Activated CD8-positive, alpha-beta T cell treated with anti-CD3 and anti-CD28 coated beads, Interleukin-2, amount 10 ng/mL, durations not matched to agents 7 days and 5 days (primary cell): ENCODE measurements at regions not wholly inside any gene's neighbourhood (a gene's known extent, or its start where the extent isn't known, plus 50 kb on each side); places are given as distances from the start of the nearest gene placed in this dataset.

Experiments used
- ATAC-seq: fragments of 150-1000 bp; cut with Tn5 transposase; one replicate; pipeline ENCODE4 v1.10.0; 2021; ENCODE audit warnings: moderate library complexity
- CTCF ChIA-PET: fragments of 350-600 bp; sonication (Branson Sonifier 250); formaldehyde crosslinking; loops from one replicate; lab custom pipeline; 2021; ENCODE audit warnings: antibody characterized with exemption; lab: Charles Lee
- POLR2A ChIA-PET: fragments of 350-600 bp; sonication (Branson Sonifier 250); formaldehyde crosslinking; loops from one replicate; lab custom pipeline; 2021; ENCODE audit warnings: antibody characterized with exemption; lab: Charles Lee
- DNase-seq: peaks from one replicate; pipeline ENCODE4 v3.0.0-alpha.2; 2020
- H3K27ac Mint-ChIP-seq: one replicate; pipeline ENCODE4 v1.8.0; 2021; ENCODE audit warnings: mild to moderate bottlenecking, mixed read lengths
- H3K27me3 Mint-ChIP-seq: one replicate; pipeline ENCODE4 v1.8.0; 2021; ENCODE audit warnings: low read depth, mixed read lengths
- H3K36me3 Mint-ChIP-seq: one replicate; pipeline ENCODE4 v1.8.0; 2021; ENCODE audit warnings: low read depth, mixed read lengths
- H3K4me1 Mint-ChIP-seq: one replicate; pipeline ENCODE4 v1.8.0; 2021; ENCODE audit warnings: low read depth, mixed read lengths
- H3K4me3 Mint-ChIP-seq: one replicate; pipeline ENCODE4 v1.8.0; 2021; ENCODE audit warnings: mild to moderate bottlenecking, mixed read lengths
- H3K9me3 Mint-ChIP-seq: one replicate; pipeline ENCODE4 v1.8.0; 2022; ENCODE audit warnings: mixed read lengths; ENCODE audit not compliant: insufficient read depth

GRCh38 chr4:177921715-177922114, 479.5 kb upstream of the AGA start:
- Mint-ChIP-seq H3K4me3 (no peak overlapping the region), H3K27ac (no peak overlapping the region)

GRCh38 chr4:177923888-177924287, 481.7 kb upstream of the AGA start:
- Mint-ChIP-seq H3K27me3 (no peaks in the 10 kb centered on the region), H3K9me3 (no peaks in the 10 kb centered on the region), H3K27ac (no peak overlapping the region), H3K4me3 (no peak overlapping the region), H3K4me1 (no peaks in the 10 kb centered on the region), H3K36me3 (no peaks in the 10 kb centered on the region)
- ATAC-seq (no peak), DNase-seq (no peak)
- ChIA-PET CTCF (no interaction called here), POLR2A (no interaction called here)

More at GRCh38 chr4:177921715-177922114, 479.5 kb upstream of the AGA start:
- H3K9me3 Mint-ChIP-seq, result no peaks in the 10 kb centered on the region
- ChIA-PET POLR2A (no interaction called here), CTCF (no interaction called here)
- no peaks in the 10 kb centered on the region for H3K27me3 Mint-ChIP-seq
- no peaks in the 10 kb centered on the region for H3K36me3 Mint-ChIP-seq
- no peaks in the 10 kb centered on the region for H3K4me1 Mint-ChIP-seq
- DNase-seq (no peak), ATAC-seq (no peak)

DNA sequence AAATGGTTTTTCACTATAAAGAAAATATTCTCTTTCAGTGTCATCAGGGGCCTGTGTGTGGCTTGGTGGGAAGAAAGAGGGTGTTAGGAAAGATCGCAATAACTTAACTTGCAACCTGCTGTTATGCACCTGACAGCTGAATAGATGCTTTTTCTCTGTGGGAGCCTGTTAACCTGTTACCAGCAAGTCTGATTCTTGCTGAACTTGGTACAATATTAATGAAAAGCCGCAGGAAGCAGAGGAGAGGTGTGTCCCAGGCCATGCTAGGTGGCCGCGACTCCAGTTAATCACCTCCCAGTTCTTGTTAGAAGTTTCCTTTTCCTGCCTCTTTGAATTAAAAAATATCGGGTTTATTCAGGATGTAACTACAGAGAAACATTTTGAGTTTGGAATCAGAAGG, 494.8 kb upstream of the AGA start:
- ATAC-seq, result no peak
- Mint-ChIP-seq H3K4me1 (no peaks in the 10 kb centered on the region), H3K9me3 (peaks cover 6% of the 10 kb centered on the region), H3K27me3 (no peaks in the 10 kb centered on the region), H3K27ac (no peak overlapping the region), H3K36me3 (no peaks in the 10 kb centered on the region), H3K4me3 (no peak overlapping the region)
- POLR2A ChIA-PET, result no interaction called here
- no peak for DNase-seq
- CTCF ChIA-PET, result no interaction called here

DNA sequence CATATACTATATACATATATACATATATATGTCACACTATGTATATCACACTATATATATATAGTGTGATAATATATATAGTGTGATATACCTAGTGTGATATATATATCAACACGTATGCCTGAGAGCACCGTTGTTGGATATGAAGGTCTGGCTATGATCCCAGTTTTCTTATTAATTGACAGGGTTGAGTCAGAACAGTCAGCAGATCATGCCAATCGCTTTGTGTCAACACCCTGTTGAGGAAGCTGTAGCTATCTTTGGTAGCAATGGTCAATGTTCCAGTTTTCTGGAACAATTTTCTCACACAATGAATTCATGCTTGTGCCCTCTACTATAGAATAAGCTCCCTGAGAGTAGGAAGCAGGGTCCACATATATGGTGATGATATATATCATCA, 496.0 kb upstream of the AGA start:
- H3K27me3 Mint-ChIP-seq, result no peaks in the 10 kb centered on the region
- H3K4me3 Mint-ChIP-seq, result no peak overlapping the region
- ATAC-seq (no peak), DNase-seq (no peak)
- H3K4me1 Mint-ChIP-seq, result no peaks in the 10 kb centered on the region
- ChIA-PET CTCF (no interaction called here), POLR2A (no interaction called here)
- no peaks in the 10 kb centered on the region for H3K36me3 Mint-ChIP-seq
- H3K9me3 Mint-ChIP-seq, result peaks cover 6% of the 10 kb centered on the region
- H3K27ac Mint-ChIP-seq, result no peak overlapping the region

DNA sequence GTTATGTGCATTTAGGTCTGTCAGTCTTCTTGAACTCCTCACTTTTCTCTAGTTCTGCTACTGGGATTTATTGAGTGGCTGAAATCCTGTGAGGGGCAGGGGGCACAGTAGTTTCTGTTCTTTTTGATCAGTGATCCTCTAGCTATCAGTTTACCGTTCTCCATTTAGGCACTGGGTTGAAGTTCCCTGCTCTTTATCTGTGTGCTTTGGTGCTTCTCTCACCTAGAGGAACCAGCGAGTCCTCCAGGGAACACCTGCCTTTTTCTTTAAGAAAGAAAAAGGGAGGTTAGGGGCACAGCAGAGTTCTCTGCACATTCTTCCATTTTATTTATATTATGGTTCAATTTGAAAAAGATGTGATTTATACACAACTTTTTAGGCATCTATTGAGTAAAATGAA, 503.0 kb upstream of the AGA start:
- Mint-ChIP-seq H3K9me3 (no peaks in the 10 kb centered on the region), H3K36me3 (no peaks in the 10 kb centered on the region), H3K4me3 (no peak overlapping the region), H3K4me1 (no peaks in the 10 kb centered on the region), H3K27ac (no peak overlapping the region), H3K27me3 (no peaks in the 10 kb centered on the region)
- POLR2A ChIA-PET, result no interaction called here
- DNase-seq (no peak), ATAC-seq (no peak)
- CTCF ChIA-PET, result no interaction called here

GRCh38 chr4:177947607-177948006, 505.4 kb upstream of the AGA start:
- Mint-ChIP-seq H3K4me1 (no peaks in the 10 kb centered on the region), H3K27ac (no peak overlapping the region), H3K27me3 (no peaks in the 10 kb centered on the region), H3K4me3 (no peak overlapping the region), H3K36me3 (no peaks in the 10 kb centered on the region), H3K9me3 (no peaks in the 10 kb centered on the region)
- POLR2A ChIA-PET, result no interaction called here
- DNase-seq (no peak), ATAC-seq (no peak)
- CTCF ChIA-PET, result no interaction called here

GRCh38 chr4:177948853-177949252, 506.6 kb upstream of the AGA start:
- H3K36me3 Mint-ChIP-seq, result no peaks in the 10 kb centered on the region
- no peaks in the 10 kb centered on the region for H3K9me3 Mint-ChIP-seq
- ATAC-seq, result no peak
- H3K27me3 Mint-ChIP-seq, result no peaks in the 10 kb centered on the region
- DNase-seq, result no peak
- no peak overlapping the region for H3K27ac Mint-ChIP-seq
- POLR2A ChIA-PET, result no interaction called here
- CTCF ChIA-PET, result no interaction called here
- no peaks in the 10 kb centered on the region for H3K4me1 Mint-ChIP-seq
- H3K4me3 Mint-ChIP-seq, result no peak overlapping the region

DNA sequence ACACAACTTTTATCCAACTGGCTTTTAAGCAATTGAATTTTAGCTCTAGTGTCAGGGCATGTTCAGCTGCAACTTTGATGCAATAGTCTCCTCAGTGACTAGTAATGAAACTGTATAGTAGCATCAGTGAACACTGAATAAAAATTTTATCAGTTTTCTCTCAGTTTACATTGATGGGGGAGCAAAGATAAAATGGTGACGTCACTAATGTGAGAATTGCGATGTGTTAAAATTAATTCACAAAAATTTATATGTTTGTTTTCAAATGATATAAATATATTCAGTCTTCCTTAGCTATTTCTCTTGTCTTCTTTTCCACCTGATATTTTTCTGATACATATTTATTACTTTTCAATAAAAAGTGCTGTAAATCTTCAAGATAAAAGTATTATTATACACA, 508.8 kb upstream of the AGA start:
- Mint-ChIP-seq H3K9me3 (peaks cover 4% of the 10 kb centered on the region), H3K4me3 (no peak overlapping the region), H3K4me1 (no peaks in the 10 kb centered on the region), H3K36me3 (no peaks in the 10 kb centered on the region), H3K27ac (no peak overlapping the region), H3K27me3 (no peaks in the 10 kb centered on the region)
- ChIA-PET CTCF (no interaction called here), POLR2A (no interaction called here)
- ATAC-seq (no peak), DNase-seq (no peak)

DNA sequence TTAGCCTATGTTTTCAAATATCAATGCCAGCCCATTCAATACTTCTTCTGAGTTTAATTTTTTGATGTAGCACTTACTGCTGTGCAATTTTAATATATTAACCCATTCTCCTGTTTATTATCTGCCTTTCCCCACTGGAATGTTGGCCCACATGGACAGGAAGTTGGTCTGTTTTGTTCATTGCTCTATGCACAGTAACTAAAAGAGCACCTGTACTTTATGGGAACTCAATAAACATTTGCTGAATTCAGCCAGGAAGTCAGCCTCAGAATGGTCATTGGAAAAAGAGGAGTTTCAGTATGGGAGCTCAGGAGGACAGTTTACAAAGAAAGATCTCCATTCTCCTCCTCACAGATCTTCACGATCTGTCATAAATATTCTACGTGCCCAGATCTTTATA, 510.5 kb upstream of the AGA start:
- ChIA-PET POLR2A (no interaction called here), CTCF (no interaction called here)
- ATAC-seq (no peak), DNase-seq (no peak)
- Mint-ChIP-seq H3K4me1 (no peaks in the 10 kb centered on the region), H3K36me3 (no peaks in the 10 kb centered on the region), H3K9me3 (peaks cover 8% of the 10 kb centered on the region), H3K27ac (no peak overlapping the region), H3K27me3 (no peaks in the 10 kb centered on the region), H3K4me3 (no peak overlapping the region)

DNA sequence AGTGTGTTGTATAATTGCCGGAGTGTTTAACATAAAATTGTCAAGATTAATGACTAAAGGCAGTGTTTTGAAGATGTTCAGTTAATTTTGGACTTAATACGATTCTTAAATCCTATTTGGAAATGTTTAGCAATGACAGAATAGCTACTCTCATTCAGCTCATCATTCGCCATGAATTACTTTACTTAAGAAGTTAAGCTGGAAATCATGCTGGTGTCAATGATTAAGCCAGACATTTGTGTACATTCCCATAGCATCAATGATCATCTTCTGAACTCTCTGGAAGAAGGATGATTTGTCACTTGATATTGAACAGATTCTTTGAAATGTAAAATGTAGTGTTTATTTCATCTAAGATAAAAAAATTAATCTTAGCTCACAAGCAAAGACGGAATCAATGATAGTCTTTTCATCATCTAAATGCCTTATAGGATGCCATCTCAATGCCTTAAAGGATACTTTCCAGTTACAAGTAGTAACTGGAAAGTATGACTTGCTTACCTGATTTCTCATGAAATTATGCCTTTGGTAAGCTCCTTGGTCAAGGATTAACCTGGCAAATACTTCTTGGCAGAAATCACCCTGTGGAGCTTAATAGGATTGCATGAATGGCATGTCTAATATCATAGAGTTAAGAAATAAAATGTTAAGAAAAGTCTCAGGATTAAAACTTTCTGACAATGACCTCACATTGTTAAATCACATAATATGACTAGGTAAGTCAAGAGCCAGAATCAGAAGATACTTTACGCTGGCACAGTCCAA, 515.5 kb upstream of the AGA start:
- Mint-ChIP-seq H3K27me3 (no peaks in the 10 kb centered on the region), H3K4me1 (no peaks in the 10 kb centered on the region), H3K9me3 (peaks cover 9% of the 10 kb centered on the region), H3K4me3 (no peak overlapping the region), H3K36me3 (no peaks in the 10 kb centered on the region), H3K27ac (no peak overlapping the region)
- no peak for DNase-seq
- CTCF ChIA-PET, result no interaction called here
- POLR2A ChIA-PET, result no interaction called here
- no peak for ATAC-seq

DNA sequence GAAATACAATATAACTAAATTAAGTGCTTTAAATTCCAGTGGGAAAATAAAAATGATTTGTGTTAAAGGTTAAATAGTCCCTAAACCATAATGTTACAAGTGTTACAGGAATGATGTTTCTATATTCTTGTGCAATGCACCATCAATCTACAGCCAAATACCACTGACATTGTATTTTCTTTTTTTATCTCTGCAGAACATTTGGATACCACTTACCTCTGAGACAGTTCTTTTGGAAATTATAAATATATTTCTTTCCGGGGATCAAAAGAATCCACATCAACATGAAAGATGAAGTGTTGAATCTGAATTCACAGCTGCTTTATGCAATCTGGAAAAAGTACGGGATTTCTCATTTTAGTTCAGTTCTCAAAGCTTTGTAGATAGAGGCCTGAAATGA, 518.3 kb upstream of the AGA start:
- DNase-seq (no peak), ATAC-seq (no peak)
- POLR2A ChIA-PET, result no interaction called here
- H3K27me3 Mint-ChIP-seq, result no peaks in the 10 kb centered on the region
- CTCF ChIA-PET, result no interaction called here
- no peaks in the 10 kb centered on the region for H3K4me1 Mint-ChIP-seq
- no peak overlapping the region for H3K4me3 Mint-ChIP-seq
- no peaks in the 10 kb centered on the region for H3K36me3 Mint-ChIP-seq
- no peak overlapping the region for H3K27ac Mint-ChIP-seq
- peaks cover 5% of the 10 kb centered on the region for H3K9me3 Mint-ChIP-seq

DNA sequence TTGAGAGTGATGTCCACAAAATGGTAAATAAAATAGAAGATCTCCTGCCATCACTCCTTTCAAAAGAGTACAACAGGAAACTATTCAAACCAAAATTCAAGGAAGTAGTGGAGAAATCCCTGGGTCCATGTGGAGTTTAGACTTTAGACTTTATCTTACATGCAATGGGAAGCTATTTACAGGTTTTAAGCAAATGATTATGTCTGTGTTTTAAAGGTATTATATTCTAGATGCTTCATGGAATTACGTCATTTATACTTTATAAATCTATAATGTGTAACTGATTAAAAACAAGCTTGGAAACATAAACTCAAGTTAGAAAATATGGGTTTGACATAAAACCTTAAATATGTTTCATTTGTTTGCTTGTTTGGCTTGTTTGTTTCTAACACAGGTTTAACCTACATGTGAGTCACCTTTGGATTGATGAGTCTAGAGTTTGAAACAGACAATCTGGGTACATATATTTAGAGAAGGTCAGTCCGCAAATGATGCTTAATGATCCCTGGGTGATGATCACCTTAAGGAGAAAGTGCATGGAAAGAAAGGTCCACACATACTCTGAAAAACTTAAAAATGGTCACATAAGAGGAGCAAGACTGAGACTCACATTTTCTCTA, 519.6 kb upstream of the AGA start:
- H3K4me3 Mint-ChIP-seq, result no peak overlapping the region
- H3K4me1 Mint-ChIP-seq, result no peaks in the 10 kb centered on the region
- ATAC-seq (no peak), DNase-seq (no peak)
- H3K27ac Mint-ChIP-seq, result no peak overlapping the region
- ChIA-PET CTCF (no interaction called here), POLR2A (no interaction called here)
- H3K36me3 Mint-ChIP-seq, result no peaks in the 10 kb centered on the region
- H3K9me3 Mint-ChIP-seq, result peaks cover 5% of the 10 kb centered on the region
- H3K27me3 Mint-ChIP-seq, result no peaks in the 10 kb centered on the region
